Uterus (tissue), 3 donors: ENCODE measurements at regions not wholly inside any gene's neighbourhood (a gene's known extent, or its start where the extent isn't known, plus 50 kb on each side); places are given as distances from the start of the nearest gene placed in this dataset.

ENCODE experiments used
- DNase-seq, 2 donors: peaks; one replicate each; pipeline ENCODE4 v3.0.0-alpha.2; 2019 to 2020
- H3K27ac ChIP-seq, 2 donors: fragments of 200-600 bp; sonication (generic); 1 replicate in 1 of 2; 2 replicates in 1 of 2; pipeline ENCODE4 v1.5.1; 2016 to 2018
- H3K27me3 ChIP-seq, 2 donors: fragments of 200-600 bp; sonication (generic); one replicate each; pipeline ENCODE4 v1.5.1; 2018 to 2019; ENCODE audit warnings: control low read depth in 1 of 2
- H3K36me3 ChIP-seq, 2 donors: fragments of 200-600 bp; sonication (generic); one replicate each; pipeline ENCODE4 v1.5.1; 2019; ENCODE audit warnings: control low read depth in 1 of 2
- H3K4me1 ChIP-seq, 2 donors: fragments of 200-600 bp; sonication (generic); one replicate each; pipeline ENCODE4 v1.5.1; 2018 to 2019; ENCODE audit warnings: control low read depth in 1 of 2
- H3K4me3 ChIP-seq, 2 donors: fragments of 200-600 bp; sonication (generic); 1 replicate in 1 of 2; 2 replicates in 1 of 2; pipeline ENCODE4 v1.5.1; 2018 to 2019; ENCODE audit warnings: mild to moderate bottlenecking in 1 of 2
- H3K9me3 ChIP-seq, 2 donors: fragments of 200-600 bp; sonication (generic); one replicate each; pipeline ENCODE4 v1.5.1; 2019; ENCODE audit warnings: control low read depth in 1 of 2
- CTCF ChIP-seq, 4 experiments: fragments of 200-600 bp in 2 of 4; fragments of 450-650 bp in 2 of 4; sonication (generic) in 2 of 4; IDR thresholded peaks; one replicate each; pipeline ENCODE4 v1.5.1; 2016 to 2019; ENCODE audit warnings: antibody characterized with exemption in 4 of 4, mild to moderate bottlenecking in 2 of 4, moderate library complexity in 1 of 4
- POLR2A ChIP-seq, 2 donors: fragments of 450-650 bp; IDR thresholded peaks; one replicate each; pipeline ENCODE4 v1.6.1; 2016; ENCODE audit warnings: antibody characterized with exemption in 2 of 2, mild to moderate bottlenecking in 1 of 2, moderate library complexity in 1 of 2
- intact Hi-C: fragments of 100-400 bp; cut with DNase I; formaldehyde crosslinking; loops from one replicate; pipeline ENCODE4 v1.15.1; 2023; ENCODE audit warnings: low total_unique reads
- donor health status: DM: yes; HTN: yes; CAD: no.

- H3K36me3 ChIP-seq, result no peaks in the 10 kb centered on the region
- H3K27me3 ChIP-seq, result no peaks in the 10 kb centered on the region
- no peak overlapping the region for H3K4me3 ChIP-seq
- intact Hi-C loops, result no loop called here
- no peaks in the 10 kb centered on the region for H3K4me1 ChIP-seq
- H3K27ac ChIP-seq, result no peak overlapping the region
- no peaks in the 10 kb centered on the region for H3K9me3 ChIP-seq
- TF ChIP-seq CTCF (IDR thresholded peaks at IDR 0.05) (no peak), POLR2A (IDR thresholded peaks at IDR 0.05) (no peak)
- DNase-seq, result no peak
These were observed 458.8 kb upstream of the SOX5 start for GRCh38 chr12:24408305-24408704.

- no peak for DNase-seq
These were observed 458.4 kb upstream of the SOX5 start for GRCh38 chr12:24407884-24408283.

GRCh38 chr12:24404086-24404815, 454.8 kb upstream of the SOX5 start:
- Histone ChIP-seq H3K27me3 (no peaks in the 10 kb centered on the region), H3K4me1 (no peaks in the 10 kb centered on the region), H3K27ac (no peak overlapping the region), H3K9me3 (no peaks in the 10 kb centered on the region), H3K4me3 (no peak overlapping the region), H3K36me3 (no peaks in the 10 kb centered on the region)
- no peak for TF ChIP-seq POLR2A (IDR thresholded peaks at IDR 0.05)
- TF ChIP-seq CTCF (IDR thresholded peaks at IDR 0.05), result no peak
- intact Hi-C loops, result no loop called here
- no peak for DNase-seq

More at GRCh38 chr12:24407884-24408283, 458.4 kb upstream of the SOX5 start:
- H3K27me3 ChIP-seq, result no peaks in the 10 kb centered on the region
- H3K4me3 ChIP-seq, result no peak overlapping the region
- H3K36me3 ChIP-seq, result no peaks in the 10 kb centered on the region
- H3K27ac ChIP-seq, result no peak overlapping the region
- intact Hi-C loops, result no loop called here
- TF ChIP-seq CTCF (IDR thresholded peaks at IDR 0.05) (no peak), POLR2A (IDR thresholded peaks at IDR 0.05) (no peak)
- no peaks in the 10 kb centered on the region for H3K9me3 ChIP-seq
- no peaks in the 10 kb centered on the region for H3K4me1 ChIP-seq

- no peaks in the 10 kb centered on the region for H3K36me3 ChIP-seq
- no peak overlapping the region for H3K4me3 ChIP-seq
- TF ChIP-seq POLR2A (IDR thresholded peaks at IDR 0.05) (no peak), CTCF (IDR thresholded peaks at IDR 0.05) (no peak)
- no peak overlapping the region for H3K27ac ChIP-seq
- intact Hi-C loops, result no loop called here
- H3K27me3 ChIP-seq, result no peaks in the 10 kb centered on the region
- no peak for DNase-seq
- H3K9me3 ChIP-seq, result no peaks in the 10 kb centered on the region
- no peaks in the 10 kb centered on the region for H3K4me1 ChIP-seq
These were observed 451.1 kb upstream of the SOX5 start for GRCh38 chr12:24400533-24400932.

- Histone ChIP-seq H3K36me3 (no peaks in the 10 kb centered on the region), H3K4me3 (no peak overlapping the region), H3K27ac (no peak overlapping the region), H3K4me1 (no peaks in the 10 kb centered on the region), H3K9me3 (no peaks in the 10 kb centered on the region), H3K27me3 (no peaks in the 10 kb centered on the region)
- DNase-seq, result no peak
- TF ChIP-seq CTCF (IDR thresholded peaks at IDR 0.05) (no peak), POLR2A (IDR thresholded peaks at IDR 0.05) (no peak)
- intact Hi-C loops, result no loop called here
These were observed 449.1 kb upstream of the SOX5 start for GRCh38 chr12:24398605-24399004.
